ENCODE measurements at regions not wholly inside any gene's neighbourhood (a gene's known extent, or its start where the extent isn't known, plus 50 kb on each side); places are given as distances from the start of the nearest gene placed in this dataset.

GRCh38 chr2:138202762-138203161, 238.5 kb downstream of the HNMT start:
- TF ChIP-seq, protein P1, sequence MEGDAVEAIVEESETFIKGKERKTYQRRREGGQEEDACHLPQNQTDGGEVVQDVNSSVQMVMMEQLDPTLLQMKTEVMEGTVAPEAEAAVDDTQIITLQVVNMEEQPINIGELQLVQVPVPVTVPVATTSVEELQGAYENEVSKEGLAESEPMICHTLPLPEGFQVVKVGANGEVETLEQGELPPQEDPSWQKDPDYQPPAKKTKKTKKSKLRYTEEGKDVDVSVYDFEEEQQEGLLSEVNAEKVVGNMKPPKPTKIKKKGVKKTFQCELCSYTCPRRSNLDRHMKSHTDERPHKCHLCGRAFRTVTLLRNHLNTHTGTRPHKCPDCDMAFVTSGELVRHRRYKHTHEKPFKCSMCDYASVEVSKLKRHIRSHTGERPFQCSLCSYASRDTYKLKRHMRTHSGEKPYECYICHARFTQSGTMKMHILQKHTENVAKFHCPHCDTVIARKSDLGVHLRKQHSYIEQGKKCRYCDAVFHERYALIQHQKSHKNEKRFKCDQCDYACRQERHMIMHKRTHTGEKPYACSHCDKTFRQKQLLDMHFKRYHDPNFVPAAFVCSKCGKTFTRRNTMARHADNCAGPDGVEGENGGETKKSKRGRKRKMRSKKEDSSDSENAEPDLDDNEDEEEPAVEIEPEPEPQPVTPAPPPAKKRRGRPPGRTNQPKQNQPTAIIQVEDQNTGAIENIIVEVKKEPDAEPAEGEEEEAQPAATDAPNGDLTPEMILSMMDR (IDR thresholded peaks at IDR 0.05) = no peak
- TF ChIP-seq POLR2AphosphoS5 (IDR thresholded peaks at IDR 0.05) (no peak), POLR2A (IDR thresholded peaks at IDR 0.05) (no peak)
